GM18502 (cell line): ENCODE measurements at regions not wholly inside any gene's neighbourhood (a gene's known extent, or its start where the extent isn't known, plus 50 kb on each side); places are given as distances from the start of the nearest gene placed in this dataset.

ENCODE experiments used
- ATAC-seq: cut with Tn5 transposase; IDR thresholded peaks from one replicate; pipeline ENCODE4 v1.9.1; 2021; ENCODE audit warnings: mild to moderate bottlenecking; ENCODE audit not compliant: unreplicated experiment, poor library complexity

GRCh38 chr3:182369861-182370260 is 423.4 kb upstream of the ATP11B start:
- no peak for ATAC-seq

- ATAC-seq: no peak
Measured at GRCh38 chr3:182370949-182371348, 422.4 kb upstream of the ATP11B start.

- ATAC-seq: no peak
Measured at GRCh38 chr3:182375916-182376315, 417.4 kb upstream of the ATP11B start.

- no peak for ATAC-seq
Measured at GRCh38 chr3:182382112-182382857, 411.0 kb upstream of the ATP11B start.

- ATAC-seq: no peak
Measured at GRCh38 chr3:182384221-182384620, 409.1 kb upstream of the ATP11B start.

- ATAC-seq: no peak
Measured at GRCh38 chr3:182385356-182385755, 407.9 kb upstream of the ATP11B start.

GRCh38 chr3:182388506-182388905 is 404.8 kb upstream of the ATP11B start:
- no peak for ATAC-seq

- no peak for ATAC-seq
Measured at GRCh38 chr3:182389071-182389815, 404.1 kb upstream of the ATP11B start.

- no peak for ATAC-seq
Measured at GRCh38 chr3:182390421-182390820, 402.9 kb upstream of the ATP11B start.

GRCh38 chr3:182392182-182392937 is 400.9 kb upstream of the ATP11B start:
- ATAC-seq: peak; percentile 63

GRCh38 chr3:182393151-182393550 is 400.2 kb upstream of the ATP11B start:
- no peak for ATAC-seq

GRCh38 chr3:182393830-182394367 is 399.4 kb upstream of the ATP11B start:
- no peak for ATAC-seq

GRCh38 chr3:182397164-182397563 is 396.1 kb upstream of the ATP11B start:
- no peak for ATAC-seq

GRCh38 chr3:182399978-182400737 is 393.1 kb upstream of the ATP11B start:
- no peak for ATAC-seq

GRCh38 chr3:182400838-182401237 is 392.5 kb upstream of the ATP11B start:
- no peak for ATAC-seq

- ATAC-seq: no peak
Measured at GRCh38 chr3:182404031-182404430, 389.3 kb upstream of the ATP11B start.

GRCh38 chr3:182405759-182406158 is 387.5 kb upstream of the ATP11B start:
- ATAC-seq: no peak

GRCh38 chr3:182406786-182407185 is 386.5 kb upstream of the ATP11B start:
- ATAC-seq: no peak

GRCh38 chr3:182410051-182410450 is 383.3 kb upstream of the ATP11B start:
- no peak for ATAC-seq

- no peak for ATAC-seq
Measured at GRCh38 chr3:182412066-182412465, 381.2 kb upstream of the ATP11B start.
